Activated CD8-positive, alpha-beta T cell treated with anti-CD3 and anti-CD28 coated beads for 36 hours (primary cell): ENCODE measurements at regions not wholly inside any gene's neighbourhood (a gene's known extent, or its start where the extent isn't known, plus 50 kb on each side); places are given as distances from the start of the nearest gene placed in this dataset.

Source experiments
- ATAC-seq: fragments of 200-7000 bp; cut with Tn5 transposase; one replicate; pipeline ENCODE4 v1.10.0; 2021; ENCODE audit warnings: mild to moderate bottlenecking, moderate library complexity
- CTCF ChIA-PET: fragments of 350-600 bp; sonication (Branson Sonifier 250); formaldehyde crosslinking; loops from one replicate; lab custom pipeline; 2021; ENCODE audit warnings: antibody characterized with exemption; lab: Charles Lee
- POLR2A ChIA-PET: fragments of 350-600 bp; sonication (Branson Sonifier 250); formaldehyde crosslinking; loops from one replicate; lab custom pipeline; 2021; ENCODE audit warnings: antibody characterized with exemption; lab: Charles Lee
- DNase-seq: peaks from one replicate; pipeline ENCODE4 v3.0.0-alpha.2; 2020
- H3K27ac Mint-ChIP-seq: one replicate; pipeline ENCODE4 v1.8.0; 2021; ENCODE audit warnings: mild to moderate bottlenecking, mixed read lengths
- H3K27me3 Mint-ChIP-seq: one replicate; pipeline ENCODE4 v1.8.0; 2021; ENCODE audit warnings: mixed read lengths
- H3K36me3 Mint-ChIP-seq: one replicate; pipeline ENCODE4 v1.8.0; 2021; ENCODE audit warnings: low read depth, mixed read lengths
- H3K4me1 Mint-ChIP-seq: one replicate; pipeline ENCODE4 v1.8.0; 2021; ENCODE audit warnings: low read depth, mixed read lengths
- H3K4me3 Mint-ChIP-seq: one replicate; pipeline ENCODE4 v1.8.0; 2021; ENCODE audit warnings: mild to moderate bottlenecking, moderate library complexity, mixed read lengths
- H3K9me3 Mint-ChIP-seq: one replicate; pipeline ENCODE4 v1.8.0; 2021; ENCODE audit warnings: mixed read lengths
- intact Hi-C: fragments of 100-400 bp; cut with micrococcal nuclease; formaldehyde crosslinking; loops from one replicate; pipeline ENCODE4 v1.10.0; 2022
- TF ChIP-seq, protein P1 (sequence below): fragments of 200-600 bp; IDR thresholded peaks from one replicate; pipeline ENCODE4 v1.8.0; 2022; ENCODE audit warnings: antibody characterized with exemption, mild to moderate bottlenecking

DNA sequence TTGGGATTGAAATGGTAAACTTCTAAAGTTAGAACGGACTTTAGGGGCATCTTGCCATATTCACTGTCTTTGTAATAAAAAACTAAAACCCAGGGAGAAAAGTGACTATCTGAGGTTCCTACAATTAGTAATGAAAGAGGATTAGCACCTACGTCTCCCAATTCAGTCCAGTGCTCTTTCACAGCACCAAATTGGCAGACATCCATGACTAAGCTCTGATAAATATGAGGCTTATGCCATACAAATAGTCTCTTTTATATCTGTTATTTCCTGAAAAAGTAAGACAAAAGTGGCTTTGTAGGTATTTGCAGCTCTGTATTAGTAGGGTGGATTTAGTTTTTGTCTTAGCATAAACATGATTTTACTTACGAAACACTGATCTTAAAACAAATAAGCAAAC, 315.0 kb upstream of the NRIP1 start:
- Mint-ChIP-seq H3K4me1 (no peaks in the 10 kb centered on the region), H3K36me3 (no peaks in the 10 kb centered on the region), H3K27ac (no peak overlapping the region), H3K9me3 (no peaks in the 10 kb centered on the region), H3K27me3 (no peaks in the 10 kb centered on the region), H3K4me3 (no peak overlapping the region)
- no peak for DNase-seq
- no peak for ATAC-seq
- ChIA-PET CTCF (no interaction called here), POLR2A (no interaction called here)
- intact Hi-C loops, result no loop called here
- TF ChIP-seq, protein P1, sequence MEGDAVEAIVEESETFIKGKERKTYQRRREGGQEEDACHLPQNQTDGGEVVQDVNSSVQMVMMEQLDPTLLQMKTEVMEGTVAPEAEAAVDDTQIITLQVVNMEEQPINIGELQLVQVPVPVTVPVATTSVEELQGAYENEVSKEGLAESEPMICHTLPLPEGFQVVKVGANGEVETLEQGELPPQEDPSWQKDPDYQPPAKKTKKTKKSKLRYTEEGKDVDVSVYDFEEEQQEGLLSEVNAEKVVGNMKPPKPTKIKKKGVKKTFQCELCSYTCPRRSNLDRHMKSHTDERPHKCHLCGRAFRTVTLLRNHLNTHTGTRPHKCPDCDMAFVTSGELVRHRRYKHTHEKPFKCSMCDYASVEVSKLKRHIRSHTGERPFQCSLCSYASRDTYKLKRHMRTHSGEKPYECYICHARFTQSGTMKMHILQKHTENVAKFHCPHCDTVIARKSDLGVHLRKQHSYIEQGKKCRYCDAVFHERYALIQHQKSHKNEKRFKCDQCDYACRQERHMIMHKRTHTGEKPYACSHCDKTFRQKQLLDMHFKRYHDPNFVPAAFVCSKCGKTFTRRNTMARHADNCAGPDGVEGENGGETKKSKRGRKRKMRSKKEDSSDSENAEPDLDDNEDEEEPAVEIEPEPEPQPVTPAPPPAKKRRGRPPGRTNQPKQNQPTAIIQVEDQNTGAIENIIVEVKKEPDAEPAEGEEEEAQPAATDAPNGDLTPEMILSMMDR, result no peak

DNA sequence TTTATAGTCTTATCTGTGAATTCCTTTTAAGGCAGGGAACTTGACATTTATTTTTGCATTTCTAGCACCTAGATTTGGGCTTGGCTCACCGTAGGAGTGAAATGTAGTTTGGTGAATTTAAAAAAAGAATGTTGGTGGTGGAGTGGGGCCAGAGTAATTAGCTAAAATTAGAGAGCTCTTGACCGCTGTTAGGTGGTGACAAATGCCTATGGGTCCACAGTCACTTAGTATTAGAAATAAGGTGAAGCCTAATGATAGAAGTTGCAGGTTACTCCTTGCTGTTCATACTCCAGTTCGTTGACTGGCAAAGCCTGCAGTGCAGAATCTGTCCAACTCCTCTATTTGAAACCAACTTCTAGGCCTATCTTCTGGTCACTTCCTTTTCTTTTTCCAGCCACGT, 318.8 kb upstream of the NRIP1 start:
- H3K4me3 Mint-ChIP-seq, result no peak overlapping the region
- TF ChIP-seq, protein P1, result no peak
- H3K36me3 Mint-ChIP-seq, result no peaks in the 10 kb centered on the region
- intact Hi-C loops, result no loop called here
- H3K4me1 Mint-ChIP-seq, result no peaks in the 10 kb centered on the region
- no peaks in the 10 kb centered on the region for H3K27me3 Mint-ChIP-seq
- POLR2A ChIA-PET, result no interaction called here
- ATAC-seq, result no peak
- no peak overlapping the region for H3K27ac Mint-ChIP-seq
- no peak for DNase-seq
- CTCF ChIA-PET, result interaction anchor here (1.3 kb wide), 1 partner anchor 169 kb away, joined by 3 read pairs; no protein-coding TSS in a partner anchor
- H3K9me3 Mint-ChIP-seq, result no peaks in the 10 kb centered on the region

DNA sequence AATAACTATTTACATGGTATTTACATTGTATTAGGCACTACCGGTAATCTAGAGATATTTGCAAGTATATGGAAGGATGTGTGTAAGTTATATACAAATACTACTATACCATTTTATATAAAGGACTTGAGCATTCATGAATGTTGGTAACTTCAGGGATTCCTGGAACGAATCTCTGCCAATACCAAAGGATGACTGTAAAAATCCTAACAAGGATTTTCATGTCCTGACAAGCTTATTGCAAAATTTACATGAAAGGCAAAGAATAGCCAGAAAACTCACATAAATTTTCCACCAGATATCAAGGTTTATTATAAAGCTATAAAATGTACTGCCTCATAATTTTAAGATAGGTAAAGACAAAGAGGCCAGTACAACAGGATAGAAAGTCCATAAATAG, 325.2 kb upstream of the NRIP1 start:
- ChIA-PET POLR2A (no interaction called here), CTCF (no interaction called here)
- TF ChIP-seq, protein P1, result no peak
- no peaks in the 10 kb centered on the region for H3K9me3 Mint-ChIP-seq
- ATAC-seq, result no peak
- DNase-seq, result no peak
- H3K4me3 Mint-ChIP-seq, result no peak overlapping the region
- no peaks in the 10 kb centered on the region for H3K36me3 Mint-ChIP-seq
- H3K4me1 Mint-ChIP-seq, result no peaks in the 10 kb centered on the region
- no peak overlapping the region for H3K27ac Mint-ChIP-seq
- H3K27me3 Mint-ChIP-seq, result no peaks in the 10 kb centered on the region
- intact Hi-C loops, result no loop called here

DNA sequence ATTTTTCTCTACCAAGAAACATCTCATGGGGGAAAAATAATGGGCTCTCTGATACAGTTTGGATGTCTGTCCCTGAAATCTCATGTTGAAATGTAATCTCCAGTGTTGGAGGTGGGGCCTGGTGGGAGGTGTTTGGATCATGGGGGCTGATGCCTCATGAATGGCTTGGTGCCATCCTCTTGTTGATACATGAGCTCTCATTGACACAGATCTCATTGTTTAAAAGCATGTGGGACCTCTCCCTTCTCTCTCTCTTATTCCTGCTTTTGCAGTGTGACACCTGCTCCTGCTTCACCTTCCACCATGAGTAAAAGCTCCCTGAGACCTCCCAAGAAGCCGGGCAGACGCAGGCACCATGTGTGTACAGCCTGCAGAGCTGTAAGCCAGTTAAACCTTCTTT, 332.5 kb upstream of the NRIP1 start:
- ChIA-PET CTCF (no interaction called here), POLR2A (no interaction called here)
- no peak overlapping the region for H3K27ac Mint-ChIP-seq
- ATAC-seq (no peak), DNase-seq (no peak)
- TF ChIP-seq, protein P1, result no peak
- H3K4me1 Mint-ChIP-seq, result no peaks in the 10 kb centered on the region
- no peaks in the 10 kb centered on the region for H3K9me3 Mint-ChIP-seq
- H3K36me3 Mint-ChIP-seq, result no peaks in the 10 kb centered on the region
- intact Hi-C loops, result no loop called here
- H3K27me3 Mint-ChIP-seq, result no peaks in the 10 kb centered on the region
- no peak overlapping the region for H3K4me3 Mint-ChIP-seq

DNA sequence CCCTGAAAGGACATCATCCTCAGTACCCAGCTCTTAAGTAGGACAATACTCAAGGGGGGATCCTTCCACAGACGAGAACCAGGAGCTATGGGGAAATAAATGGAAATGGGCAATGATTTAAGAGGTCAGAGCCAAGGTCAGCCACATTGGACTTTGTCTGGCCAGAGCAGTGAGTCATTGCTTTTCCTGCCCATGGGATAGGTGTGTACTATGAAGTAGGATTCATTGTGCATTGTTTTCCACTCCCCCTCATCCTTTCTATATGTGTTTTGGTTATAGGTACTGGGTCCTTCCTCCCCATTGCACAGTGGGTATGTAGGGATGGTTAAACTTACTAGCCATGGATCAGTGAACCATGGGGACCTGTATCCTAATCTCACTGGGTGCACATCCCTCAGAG, 328.9 kb upstream of the USP25 start:
- intact Hi-C loops, result no loop called here
- ChIA-PET POLR2A (no interaction called here), CTCF (no interaction called here)
- no peaks in the 10 kb centered on the region for H3K4me1 Mint-ChIP-seq
- H3K36me3 Mint-ChIP-seq, result no peaks in the 10 kb centered on the region
- TF ChIP-seq, protein P1, result no peak
- DNase-seq (no peak), ATAC-seq (no peak)
- no peak overlapping the region for H3K4me3 Mint-ChIP-seq
- H3K27ac Mint-ChIP-seq, result no peak overlapping the region
- no peaks in the 10 kb centered on the region for H3K27me3 Mint-ChIP-seq
- no peaks in the 10 kb centered on the region for H3K9me3 Mint-ChIP-seq
